ENCODE measurements at regions not wholly inside any gene's neighbourhood (a gene's known extent, or its start where the extent isn't known, plus 50 kb on each side); places are given as distances from the start of the nearest gene placed in this dataset.
A peak's percentile ranks its signal among the peaks of the same experiment; 100 is the strongest.
"Not testable (repeated sequence)": the region's sequence is repeated elsewhere in the genome, so short reads cannot be mapped to it uniquely, and the experiment has no call there.

GRCh38 chr10:21385996-21386585 is 139.4 kb downstream of the SKIDA1 start:
- Histone ChIP-seq H3K36me3 (ENCODE audit: control insufficient read depth, insufficient read depth, low read length) (no peaks in the 10 kb centered on the region), H3K4me1 (ENCODE audit: control insufficient read depth, insufficient read depth, low read length, poor library complexity, severe bottlenecking) (no peaks in the 10 kb centered on the region), H3K27ac (ENCODE audit: low read depth, low read length, severe bottlenecking) (no peak overlapping the region), H3K9me3 (ENCODE audit: control insufficient read depth, low read length) (no peaks in the 10 kb centered on the region), H3K4me3 (ENCODE audit: extremely low read depth, insufficient read depth, low read length, poor library complexity, severe bottlenecking) (no peak overlapping the region)
- 88 to 90% methylated on average over 4 of the region's 5 CpGs for WGBS, 2 experiments (ENCODE audit: insufficient coverage in 2 of 2)

GRCh38 chr10:21385536-21385935 is 139.9 kb downstream of the SKIDA1 start:
- H3K27ac ChIP-seq (ENCODE audit: low read depth, low read length, severe bottlenecking) = no peak overlapping the region
- H3K9me3 ChIP-seq (ENCODE audit: control insufficient read depth, low read length) = no peaks in the 10 kb centered on the region
- no peaks in the 10 kb centered on the region for H3K4me1 ChIP-seq (ENCODE audit: control insufficient read depth, insufficient read depth, low read length, poor library complexity, severe bottlenecking)
- H3K36me3 ChIP-seq (ENCODE audit: control insufficient read depth, insufficient read depth, low read length) = no peaks in the 10 kb centered on the region
- H3K4me3 ChIP-seq (ENCODE audit: extremely low read depth, insufficient read depth, low read length, poor library complexity, severe bottlenecking) = no peak overlapping the region
- no CpG with 5 or more reads among the region's 1 CpG for WGBS, 2 experiments (ENCODE audit: insufficient coverage in 2 of 2)

GRCh38 chr10:21379143-21379542 is 146.3 kb downstream of the SKIDA1 start:
- no peaks in the 10 kb centered on the region for H3K36me3 ChIP-seq (ENCODE audit: control insufficient read depth, insufficient read depth, low read length)
- no peak overlapping the region for H3K27ac ChIP-seq (ENCODE audit: low read depth, low read length, severe bottlenecking)
- no peak overlapping the region for H3K4me3 ChIP-seq (ENCODE audit: extremely low read depth, insufficient read depth, low read length, poor library complexity, severe bottlenecking)
- H3K9me3 ChIP-seq (ENCODE audit: control insufficient read depth, low read length) = no peaks in the 10 kb centered on the region
- no peaks in the 10 kb centered on the region for H3K4me1 ChIP-seq (ENCODE audit: control insufficient read depth, insufficient read depth, low read length, poor library complexity, severe bottlenecking)
- WGBS, 2 experiments (ENCODE audit: insufficient coverage in 2 of 2) = 95 to 100% methylated on average over 1 to 3 of the region's 3 CpGs

GRCh38 chr10:21375274-21375673 is 150.2 kb downstream of the SKIDA1 start:
- not testable (repeated sequence) for H3K9me3 ChIP-seq (ENCODE audit: control insufficient read depth, low read length); H3K27ac ChIP-seq (ENCODE audit: low read depth, low read length, severe bottlenecking); H3K4me3 ChIP-seq (ENCODE audit: extremely low read depth, insufficient read depth, low read length, poor library complexity, severe bottlenecking); H3K36me3 ChIP-seq (ENCODE audit: control insufficient read depth, insufficient read depth, low read length); H3K4me1 ChIP-seq (ENCODE audit: control insufficient read depth, insufficient read depth, low read length, poor library complexity, severe bottlenecking)
- 85% methylated on average over 1 of the region's 2 CpGs; no CpG with 5 or more reads in 1 of the 2 experiments for WGBS, 2 experiments (ENCODE audit: insufficient coverage in 2 of 2)

- H3K36me3 ChIP-seq (ENCODE audit: control insufficient read depth, insufficient read depth, low read length); H3K27ac ChIP-seq (ENCODE audit: low read depth, low read length, severe bottlenecking); H3K9me3 ChIP-seq (ENCODE audit: control insufficient read depth, low read length); H3K4me3 ChIP-seq (ENCODE audit: extremely low read depth, insufficient read depth, low read length, poor library complexity, severe bottlenecking): not testable (repeated sequence)
- peaks cover 18% of the 10 kb centered on the region for H3K4me1 ChIP-seq (ENCODE audit: control insufficient read depth, insufficient read depth, low read length, poor library complexity, severe bottlenecking)
- 100% methylated on average over 1 to 2 of the region's 3 CpGs for WGBS, 2 experiments (ENCODE audit: insufficient coverage in 2 of 2)
Measured at GRCh38 chr10:21373881-21374280, 151.6 kb downstream of the SKIDA1 start.

- H3K4me3 ChIP-seq (ENCODE audit: extremely low read depth, insufficient read depth, low read length, poor library complexity, severe bottlenecking) = no peak overlapping the region
- H3K36me3 ChIP-seq (ENCODE audit: control insufficient read depth, insufficient read depth, low read length) = no peaks in the 10 kb centered on the region
- 43 to 100% methylated on average over 1 to 2 of the region's 4 CpGs for WGBS, 2 experiments (ENCODE audit: insufficient coverage in 2 of 2)
- peaks cover 28% of the 10 kb centered on the region for H3K4me1 ChIP-seq (ENCODE audit: control insufficient read depth, insufficient read depth, low read length, poor library complexity, severe bottlenecking)
- H3K9me3 ChIP-seq (ENCODE audit: control insufficient read depth, low read length) = no peaks in the 10 kb centered on the region
- H3K27ac ChIP-seq (ENCODE audit: low read depth, low read length, severe bottlenecking) = peak overlapping the region; percentile 62
Measured at GRCh38 chr10:21372651-21373410, 152.7 kb downstream of the SKIDA1 start.

- no CpG with 5 or more reads among the region's 2 CpGs for WGBS, 2 experiments (ENCODE audit: insufficient coverage in 2 of 2)
- Histone ChIP-seq H3K9me3 (ENCODE audit: control insufficient read depth, low read length) (no peaks in the 10 kb centered on the region), H3K36me3 (ENCODE audit: control insufficient read depth, insufficient read depth, low read length) (no peaks in the 10 kb centered on the region), H3K4me3 (ENCODE audit: extremely low read depth, insufficient read depth, low read length, poor library complexity, severe bottlenecking) (no peak overlapping the region), H3K4me1 (ENCODE audit: control insufficient read depth, insufficient read depth, low read length, poor library complexity, severe bottlenecking) (peaks cover 34% of the 10 kb centered on the region), H3K27ac (ENCODE audit: low read depth, low read length, severe bottlenecking) (peak overlapping the region; percentile 72)
Measured at GRCh38 chr10:21369697-21370096, 155.8 kb downstream of the SKIDA1 start.

- Histone ChIP-seq H3K4me1 (ENCODE audit: control insufficient read depth, insufficient read depth, low read length, poor library complexity, severe bottlenecking) (peaks cover 38% of the 10 kb centered on the region), H3K9me3 (ENCODE audit: control insufficient read depth, low read length) (no peaks in the 10 kb centered on the region), H3K36me3 (ENCODE audit: control insufficient read depth, insufficient read depth, low read length) (no peaks in the 10 kb centered on the region), H3K27ac (ENCODE audit: low read depth, low read length, severe bottlenecking) (no peak overlapping the region), H3K4me3 (ENCODE audit: extremely low read depth, insufficient read depth, low read length, poor library complexity, severe bottlenecking) (no peak overlapping the region)
- WGBS, 2 experiments (ENCODE audit: insufficient coverage in 2 of 2) = 67 to 72% methylated on average over 3 to 4 of the region's 9 CpGs
Measured at GRCh38 chr10:21368728-21369425, 156.6 kb downstream of the SKIDA1 start.

- H3K4me3 ChIP-seq (ENCODE audit: extremely low read depth, insufficient read depth, low read length, poor library complexity, severe bottlenecking) = no peak overlapping the region
- WGBS, 2 experiments (ENCODE audit: insufficient coverage in 2 of 2) = 91 to 96% methylated on average over 6 to 7 of the region's 8 CpGs
- H3K27ac ChIP-seq (ENCODE audit: low read depth, low read length, severe bottlenecking) = peak overlapping the region; percentile 39
- H3K4me1 ChIP-seq (ENCODE audit: control insufficient read depth, insufficient read depth, low read length, poor library complexity, severe bottlenecking) = peaks cover 45% of the 10 kb centered on the region
- H3K36me3 ChIP-seq (ENCODE audit: control insufficient read depth, insufficient read depth, low read length) = no peaks in the 10 kb centered on the region
- no peaks in the 10 kb centered on the region for H3K9me3 ChIP-seq (ENCODE audit: control insufficient read depth, low read length)
Measured at GRCh38 chr10:21368022-21368582, 157.4 kb downstream of the SKIDA1 start.

- H3K4me1 ChIP-seq (ENCODE audit: control insufficient read depth, insufficient read depth, low read length, poor library complexity, severe bottlenecking) = peaks cover 53% of the 10 kb centered on the region
- H3K4me3 ChIP-seq (ENCODE audit: extremely low read depth, insufficient read depth, low read length, poor library complexity, severe bottlenecking); H3K36me3 ChIP-seq (ENCODE audit: control insufficient read depth, insufficient read depth, low read length); H3K27ac ChIP-seq (ENCODE audit: low read depth, low read length, severe bottlenecking); H3K9me3 ChIP-seq (ENCODE audit: control insufficient read depth, low read length): not testable (repeated sequence)
- 100% methylated on average over 3 of the region's 6 CpGs; no CpG with 5 or more reads in 1 of the 2 experiments for WGBS, 2 experiments (ENCODE audit: insufficient coverage in 2 of 2)
Measured at GRCh38 chr10:21366108-21366507, 159.4 kb downstream of the SKIDA1 start.

Measured in mesodermal cell (in vitro differentiated cells).